Inferior parietal cortex (tissue), 1 donor: ENCODE measurements at regions not wholly inside any gene's neighbourhood (a gene's known extent, or its start where the extent isn't known, plus 50 kb on each side); places are given as distances from the start of the nearest gene placed in this dataset.
"Not testable (repeated sequence)": the region's sequence is repeated elsewhere in the genome, so short reads cannot be mapped to it uniquely, and the experiment has no call there.

Experiments
- DNase-seq: peaks from one replicate; pipeline ENCODE4 v3.0.0-alpha.2; 2016; ENCODE audit errors: extremely low spot score

DNA sequence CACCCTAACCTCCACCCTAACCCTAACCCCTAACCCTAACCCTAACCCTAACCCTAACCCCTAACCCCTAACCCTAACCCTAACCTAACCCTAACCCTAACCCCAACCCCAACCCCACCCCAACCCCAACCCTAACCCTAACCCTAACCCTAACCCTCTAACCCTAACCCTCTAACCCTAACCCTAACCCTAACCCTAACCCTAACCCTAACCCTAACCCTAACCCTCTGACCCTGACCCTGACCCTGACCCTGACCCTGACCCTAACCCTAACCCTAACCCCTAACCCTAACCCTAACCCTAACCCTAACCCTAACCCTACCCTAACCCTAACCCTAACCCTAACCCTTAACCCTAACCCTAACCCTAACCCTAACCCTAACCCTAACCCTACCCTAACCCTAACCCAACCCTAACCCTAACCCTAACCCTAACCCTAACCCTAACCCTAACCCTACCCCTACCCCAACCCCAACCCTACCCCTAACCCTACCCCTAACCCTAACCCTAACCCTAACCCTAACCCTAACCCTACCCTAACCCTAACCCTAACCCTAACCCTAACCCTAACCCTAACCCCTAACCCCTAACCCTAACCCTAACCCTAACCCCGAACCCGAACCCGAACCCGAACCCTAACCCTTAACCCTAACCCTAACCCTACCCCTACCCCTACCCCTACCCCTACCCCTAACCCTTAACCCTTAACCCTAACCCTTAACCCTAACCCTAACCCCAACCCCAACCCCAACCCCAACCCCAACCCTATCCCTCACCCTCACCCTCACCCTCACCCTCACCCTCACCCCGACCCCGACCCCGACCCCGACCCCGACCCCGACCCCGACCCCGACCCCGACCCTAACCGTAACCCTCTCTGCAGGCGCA is 186.2 kb upstream of the CHL1 start:
- DNase-seq, result not testable (repeated sequence)

GRCh38 chr3:11734-12133 is 184.8 kb upstream of the CHL1 start:
- no peak for DNase-seq

GRCh38 chr3:14652-15051 is 181.9 kb upstream of the CHL1 start:
- no peak for DNase-seq

DNA sequence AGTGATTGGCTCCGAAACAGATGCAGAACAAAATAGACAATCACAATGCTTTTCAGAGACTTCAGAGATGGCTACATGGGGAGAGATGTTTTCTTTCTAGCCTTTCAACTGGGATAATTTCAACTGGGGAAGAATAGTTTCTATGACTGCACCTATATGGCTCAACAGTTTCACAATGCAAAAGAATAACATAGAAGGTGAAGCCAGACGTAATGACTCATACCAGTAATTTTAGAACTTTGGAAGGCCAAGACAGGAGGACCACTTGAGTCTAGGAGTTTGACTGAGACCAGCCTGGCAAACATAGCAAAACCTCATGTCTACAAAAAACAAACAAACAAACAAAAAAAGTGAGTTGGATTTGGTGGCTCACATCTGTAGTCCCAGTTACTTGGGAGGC is 180.2 kb upstream of the CHL1 start:
- DNase-seq, result no peak

DNA sequence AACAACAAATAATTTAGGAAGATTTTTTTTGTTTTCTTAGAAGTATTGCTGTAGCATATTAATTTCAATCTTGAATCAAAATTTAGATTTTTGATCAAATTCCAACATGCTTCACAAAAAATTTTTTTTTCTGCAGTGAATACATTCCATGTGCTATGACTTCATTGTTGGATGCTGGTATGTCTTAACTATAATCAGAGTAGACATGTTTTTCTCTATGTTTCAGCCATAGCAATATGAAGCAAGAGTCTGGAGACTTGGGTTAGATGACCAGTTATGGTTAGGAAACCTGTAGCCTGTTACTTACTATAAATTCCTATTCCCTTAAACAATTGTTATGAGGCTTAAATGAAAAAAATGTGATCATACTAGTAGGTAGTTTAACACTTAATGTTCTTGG is 176.1 kb upstream of the CHL1 start:
- DNase-seq, result no peak

- no peak for DNase-seq
Observed at GRCh38 chr3:24006-24405, 172.6 kb upstream of the CHL1 start.

- DNase-seq, result no peak
Observed at GRCh38 chr3:25056-25455, 171.5 kb upstream of the CHL1 start.

DNA sequence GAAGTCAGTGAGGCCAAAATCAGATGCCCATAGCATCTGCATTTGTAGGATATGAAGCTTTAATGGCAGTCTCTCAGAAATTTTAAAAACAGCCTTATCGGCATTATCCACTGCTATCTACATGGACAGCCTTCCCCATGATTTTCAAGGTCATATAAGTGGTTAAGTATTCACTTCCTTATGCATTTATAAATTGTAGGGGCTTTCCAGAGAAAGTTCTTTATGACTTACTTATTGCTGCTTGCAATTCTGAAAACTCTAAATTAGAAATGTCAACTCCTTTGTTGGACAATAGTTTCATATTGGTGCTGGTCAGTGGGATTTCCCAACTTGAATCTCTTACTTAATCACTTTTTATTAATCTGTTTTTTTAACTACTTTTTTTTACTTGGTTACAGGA is 160.6 kb upstream of the CHL1 start:
- not testable (repeated sequence) for DNase-seq

DNA sequence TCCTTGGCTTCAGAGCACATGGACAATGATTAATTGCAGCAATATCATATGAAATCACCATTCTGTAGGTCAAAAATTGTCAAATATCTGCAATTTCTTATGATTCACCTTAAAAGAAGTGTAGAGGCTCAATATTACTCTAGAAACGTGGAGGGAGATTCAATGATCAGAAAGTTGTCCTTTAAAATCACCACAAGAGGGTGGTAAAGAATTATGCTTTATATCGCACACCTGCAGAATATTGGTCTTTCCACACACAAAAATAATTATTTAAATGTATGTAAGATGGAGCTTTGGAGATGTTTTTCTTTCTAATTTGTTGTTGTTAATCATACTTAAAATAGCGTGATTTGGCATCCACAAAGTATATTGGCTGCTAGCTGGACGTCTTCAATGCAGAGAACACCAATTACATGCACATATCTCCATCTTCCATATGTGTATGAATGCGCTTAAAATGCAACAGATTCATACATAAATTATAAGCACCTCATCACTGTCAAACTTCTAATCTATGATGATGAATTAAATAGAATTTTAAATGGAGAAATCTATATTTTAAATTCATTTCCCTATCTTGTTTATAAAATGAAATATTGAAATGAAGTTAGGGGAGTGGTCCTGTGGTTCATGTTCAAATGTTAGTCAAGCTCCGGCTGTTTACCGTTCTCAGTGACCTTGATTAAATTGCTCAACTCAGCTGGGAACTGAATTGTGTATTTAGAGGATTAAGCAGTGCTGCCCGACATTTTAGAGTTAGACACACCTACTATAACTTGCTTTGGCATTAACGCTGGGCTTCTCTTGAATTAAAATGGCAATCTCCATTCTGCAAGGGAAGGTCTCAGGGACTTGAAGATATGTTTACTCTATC is 153.5 kb upstream of the CHL1 start:
- DNase-seq, result peak; percentile 68

- no peak for DNase-seq
Observed at GRCh38 chr3:44028-44676, 152.4 kb upstream of the CHL1 start.

GRCh38 chr3:44941-45340 is 151.6 kb upstream of the CHL1 start:
- DNase-seq, result not testable (repeated sequence)

GRCh38 chr3:46576-46975 is 150.0 kb upstream of the CHL1 start:
- no peak for DNase-seq

DNA sequence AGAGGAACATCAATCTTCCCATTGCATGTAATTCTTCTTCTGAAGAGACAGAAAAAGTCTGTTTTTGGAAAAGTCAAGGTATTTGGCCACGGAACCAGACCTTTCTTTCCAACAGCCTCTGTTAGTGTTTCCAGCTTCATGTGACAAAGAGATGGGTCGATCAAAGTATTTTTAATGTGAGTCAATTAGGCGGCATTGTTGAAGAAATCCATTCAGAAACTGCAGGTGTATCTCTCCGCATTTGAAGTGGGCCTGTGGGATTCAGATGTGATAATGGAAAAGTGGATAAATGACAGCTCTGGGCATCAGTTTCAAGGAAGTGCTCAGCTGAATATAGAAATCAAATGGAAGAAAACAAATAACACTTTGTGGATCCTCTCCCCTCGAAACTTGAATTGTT is 143.1 kb upstream of the CHL1 start:
- DNase-seq, result not testable (repeated sequence)

DNA sequence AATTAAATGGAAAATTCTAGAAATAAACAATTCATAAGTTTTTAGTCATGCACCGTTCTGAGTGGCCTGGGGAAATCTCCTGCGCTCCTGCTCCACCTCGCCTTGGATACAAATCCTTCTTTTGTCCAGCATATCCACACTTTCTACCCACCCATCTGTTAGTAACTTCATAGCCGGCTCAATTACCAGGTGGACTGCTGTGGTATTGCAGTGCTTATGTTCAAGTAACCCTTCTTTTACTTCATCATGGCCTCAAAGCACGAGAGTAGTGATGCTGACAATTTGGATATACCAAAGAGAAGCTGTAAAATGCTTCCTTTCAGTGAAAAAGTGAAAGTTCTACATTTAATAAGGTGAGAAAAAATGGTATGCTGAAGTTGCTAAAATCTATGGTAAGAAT is 142.3 kb upstream of the CHL1 start:
- no peak for DNase-seq

DNA sequence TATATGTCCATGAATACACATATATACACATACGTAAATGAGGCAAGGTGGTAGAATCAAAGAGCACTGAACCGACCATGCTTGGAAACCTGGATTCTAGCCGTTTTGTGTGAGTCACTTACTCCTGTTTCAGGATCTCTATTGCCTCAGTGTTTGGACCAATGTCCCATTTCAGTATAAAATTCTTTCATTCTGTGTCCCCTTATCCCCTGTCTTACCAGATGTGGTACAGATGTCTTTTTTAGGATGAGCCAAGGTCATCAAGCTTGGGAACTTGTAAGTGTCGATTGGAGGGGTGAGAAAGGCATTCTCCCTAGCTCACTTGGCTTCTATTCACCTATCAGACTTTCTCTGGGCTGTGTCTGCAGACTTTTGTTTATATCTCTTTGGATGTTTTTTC is 139.9 kb upstream of the CHL1 start:
- DNase-seq, result no peak

DNA sequence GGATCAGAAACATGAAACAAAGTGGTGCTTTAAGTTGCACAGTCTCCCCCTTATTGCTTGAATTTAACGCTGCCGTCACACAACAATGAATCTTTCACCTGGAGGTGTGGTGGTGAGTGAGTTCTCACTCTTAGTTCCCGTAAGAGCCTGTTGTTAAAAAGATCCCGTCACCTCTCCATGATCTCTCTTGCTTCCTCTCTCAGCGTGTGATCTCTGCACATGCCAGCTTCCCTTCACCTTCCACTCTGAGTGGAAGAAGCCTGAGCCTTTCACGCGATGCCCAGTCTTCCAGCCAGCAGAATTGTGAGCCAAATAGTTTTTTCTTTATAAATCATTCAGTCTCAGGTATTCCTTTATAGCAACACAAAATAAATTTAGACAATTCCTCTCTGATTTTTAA is 136.7 kb upstream of the CHL1 start:
- no peak for DNase-seq

- no peak for DNase-seq
Observed at GRCh38 chr3:63095-63765, 133.3 kb upstream of the CHL1 start.

GRCh38 chr3:69690-70089 is 126.9 kb upstream of the CHL1 start:
- DNase-seq, result no peak

- DNase-seq, result peak; percentile 28
Observed at GRCh38 chr3:72776-73175, 123.8 kb upstream of the CHL1 start.

DNA sequence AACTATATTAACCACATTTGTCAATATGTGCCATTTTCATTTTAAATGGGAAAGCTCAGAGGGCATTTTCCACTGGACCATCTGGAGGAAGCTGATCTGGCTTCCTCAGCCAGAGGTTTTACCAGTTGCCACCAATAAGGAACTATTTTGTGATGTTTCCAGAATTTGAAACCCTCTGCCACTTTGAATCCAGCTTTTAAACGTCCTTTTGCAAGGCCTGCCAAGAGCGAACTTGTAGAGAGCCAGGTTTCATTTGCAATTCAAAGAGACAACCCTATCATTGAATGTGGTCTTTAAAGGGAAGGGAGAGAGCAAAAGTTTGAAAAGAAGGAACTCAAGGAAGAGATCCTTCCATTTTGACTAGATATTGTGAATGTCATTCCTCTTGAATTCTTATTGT is 123.3 kb upstream of the CHL1 start:
- DNase-seq, result no peak

- DNase-seq, result no peak
Observed at GRCh38 chr3:74676-75243, 121.8 kb upstream of the CHL1 start.
